HL-60 (cell line): ENCODE measurements at regions not wholly inside any gene's neighbourhood (a gene's known extent, or its start where the extent isn't known, plus 50 kb on each side); places are given as distances from the start of the nearest gene placed in this dataset.

Source experiments
- CTCF ChIP-seq: IDR thresholded peaks from one replicate; pipeline ENCODE4 v1.5.1; 2011; ENCODE audit warnings: low read length, control low read depth, inconsistent platforms; ENCODE audit not compliant: insufficient read depth
- GABPA ChIP-seq: IDR thresholded peaks from 2 replicates; pipeline ENCODE4 v1.6.1; 2012; ENCODE audit warnings: low read depth
- POLR2AphosphoS5 ChIP-seq: IDR thresholded peaks from 2 replicates; pipeline ENCODE4 v1.6.1; 2012; ENCODE audit warnings: low read depth

DNA sequence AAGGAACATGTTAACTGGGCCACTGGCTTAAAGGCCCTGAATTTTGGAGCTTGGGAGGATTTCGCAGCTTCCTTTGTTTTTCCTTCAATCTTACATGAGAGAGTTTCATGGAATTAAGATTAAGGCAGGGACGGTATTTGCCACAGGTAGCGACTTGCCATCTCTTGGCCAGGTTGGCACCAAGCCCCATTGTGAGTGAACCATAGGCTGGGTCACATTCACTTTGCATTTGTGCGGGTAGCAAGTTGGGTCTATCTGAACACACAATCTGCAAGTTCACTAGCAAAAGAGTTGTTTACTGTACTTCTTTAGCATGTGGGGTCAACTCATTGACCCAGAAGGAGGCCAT is 106.2 kb upstream of the ATP1A1 start:
- TF ChIP-seq CTCF (no peak), POLR2AphosphoS5 (no peak), GABPA (no peak)
